HG02981 (cell line): ENCODE measurements at regions not wholly inside any gene's neighbourhood (a gene's known extent, or its start where the extent isn't known, plus 50 kb on each side); places are given as distances from the start of the nearest gene placed in this dataset.

Source experiments
- ATAC-seq: cut with Tn5 transposase; IDR thresholded peaks from one replicate; pipeline ENCODE4 v1.9.1; 2021; ENCODE audit warnings: mild to moderate bottlenecking, moderate library complexity; ENCODE audit not compliant: unreplicated experiment

DNA sequence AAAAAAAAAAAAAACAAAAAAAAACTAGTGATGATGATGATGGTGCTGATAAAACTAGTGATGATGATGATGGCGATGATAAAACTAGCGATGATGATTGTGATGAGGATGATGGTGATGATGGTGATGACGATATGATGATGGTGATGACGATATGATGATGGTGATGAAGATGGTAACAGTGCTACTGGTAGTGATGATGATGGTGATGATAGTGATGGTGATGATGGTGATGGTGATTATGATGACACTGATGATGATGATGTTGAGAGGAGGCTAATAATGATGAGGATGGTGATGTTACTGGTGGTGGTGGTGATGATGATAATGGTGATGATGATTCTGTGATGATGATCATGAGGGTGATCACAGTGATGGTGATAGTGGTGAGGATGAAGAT, 345.5 kb upstream of the CDH4 start:
- no peak for ATAC-seq

DNA sequence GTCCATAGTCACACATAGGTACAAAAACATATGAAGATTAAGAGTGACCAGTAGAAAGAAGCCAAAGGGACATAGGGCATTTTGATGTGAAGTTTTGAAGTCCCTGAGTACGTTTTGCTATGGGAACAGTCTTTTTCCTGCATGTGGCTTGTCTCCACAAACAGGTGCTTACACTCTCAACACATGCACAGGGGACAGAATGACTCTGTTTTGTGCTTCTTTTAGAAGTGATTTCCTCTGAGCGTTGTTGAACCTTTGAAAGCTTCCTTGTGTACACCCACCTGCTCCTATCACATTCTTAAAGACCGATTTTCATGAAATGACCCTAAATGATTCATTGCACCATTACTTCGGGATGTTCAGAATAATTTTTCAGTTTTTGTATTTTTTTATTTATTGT, 338.8 kb upstream of the CDH4 start:
- no peak for ATAC-seq

DNA sequence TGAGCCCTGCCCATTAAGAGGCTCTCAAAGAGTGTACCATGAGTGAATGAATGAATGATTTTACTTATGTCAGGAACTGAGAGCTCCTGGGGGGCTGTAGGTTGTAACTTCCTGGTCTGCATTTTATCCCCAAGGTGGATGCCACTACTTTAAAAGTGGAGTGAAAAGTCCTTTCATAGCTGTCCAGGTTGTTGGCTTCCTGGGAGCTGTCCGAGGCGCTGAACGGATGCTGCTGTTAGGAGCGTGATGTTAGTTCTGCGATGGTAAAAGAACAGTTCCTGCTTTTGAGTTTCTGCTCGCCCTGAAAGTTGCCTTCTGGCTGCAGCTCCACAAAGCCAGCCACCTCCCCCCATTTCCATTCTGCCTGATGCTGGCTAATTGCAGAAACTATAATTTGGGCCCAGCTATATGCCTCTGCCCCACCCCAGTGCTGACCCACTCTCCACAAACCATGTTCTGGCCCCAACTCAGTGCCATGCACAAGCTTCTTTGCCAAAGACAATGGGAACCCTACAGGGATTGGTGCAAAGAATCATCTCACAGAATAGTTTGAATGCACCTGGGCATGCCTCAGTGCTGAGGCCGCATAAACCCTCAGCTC, 330.9 kb upstream of the CDH4 start:
- ATAC-seq = no peak

DNA sequence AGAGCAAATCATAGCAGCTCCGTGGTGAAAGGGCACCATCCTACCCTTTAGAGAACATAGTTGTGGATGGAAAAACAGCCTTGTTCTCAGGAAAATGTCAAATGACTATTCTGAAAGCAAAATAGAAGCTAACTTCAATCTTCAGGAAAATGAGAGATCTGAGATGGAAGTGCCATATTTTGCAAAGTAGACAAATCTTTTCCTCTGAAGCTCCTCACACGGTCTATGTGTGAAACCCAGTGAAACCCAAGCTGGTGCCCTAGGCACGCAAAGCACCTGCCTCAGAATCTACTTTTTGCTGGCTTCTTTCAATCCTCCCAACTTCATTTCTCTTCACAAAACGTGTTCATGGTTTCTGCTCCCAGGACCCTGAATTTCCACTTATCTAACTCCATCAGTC, 325.2 kb upstream of the CDH4 start:
- no peak for ATAC-seq

DNA sequence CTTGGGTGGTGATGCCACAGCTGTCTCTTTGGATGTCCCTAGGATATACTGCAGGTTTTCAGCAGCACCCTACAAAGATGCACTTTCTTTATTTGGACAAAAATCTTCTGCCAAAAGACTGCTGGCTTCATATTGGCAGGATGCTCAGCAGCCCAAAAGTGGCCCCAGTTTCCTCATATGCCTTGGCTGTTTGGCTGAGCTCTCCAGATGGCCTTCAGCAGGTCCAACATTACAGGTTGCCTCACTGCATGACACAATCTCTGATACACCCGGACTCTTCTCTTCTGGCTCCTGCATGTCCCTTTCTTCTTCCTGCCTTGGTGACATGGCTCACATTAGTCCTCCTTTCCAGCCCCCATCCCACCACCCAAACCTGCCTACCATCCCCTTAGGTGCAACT, 323.7 kb upstream of the CDH4 start:
- no peak for ATAC-seq

DNA sequence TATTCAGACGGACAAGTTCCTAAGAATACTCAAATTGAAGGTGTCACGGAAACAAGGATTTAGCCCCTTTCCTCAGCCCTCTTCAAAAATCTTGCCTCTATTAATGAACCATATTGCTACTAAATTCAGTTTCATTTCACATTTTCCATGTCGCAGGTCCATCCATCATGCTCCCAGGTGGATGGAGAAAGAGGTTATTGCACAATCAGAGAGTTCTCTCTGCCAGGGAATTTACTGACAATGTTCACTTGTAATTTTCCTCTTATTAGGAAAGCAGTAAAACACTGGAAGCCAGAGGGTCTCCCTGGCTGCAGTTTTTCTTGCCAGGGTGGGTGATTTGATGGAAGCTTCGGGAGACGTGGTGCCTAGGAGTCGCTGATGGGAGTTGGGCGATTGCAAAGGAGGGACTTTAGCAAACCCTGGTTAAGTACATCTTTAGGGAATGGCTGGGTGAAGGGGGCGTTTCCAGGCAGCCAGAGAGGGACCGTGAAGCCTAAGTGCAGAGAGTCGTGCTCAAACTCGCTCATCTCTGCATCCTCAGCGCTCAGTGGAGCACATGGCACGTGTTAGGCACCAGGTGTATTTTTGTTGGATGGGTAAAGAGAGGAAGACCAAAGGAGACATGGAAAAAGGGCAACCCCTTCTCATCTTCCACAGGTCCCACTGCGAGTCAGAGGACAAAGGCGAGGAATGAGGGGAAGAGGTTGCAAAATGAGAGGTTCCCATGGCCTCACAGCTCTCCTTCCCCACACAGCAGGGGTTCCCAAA, 321.9 kb upstream of the CDH4 start:
- no peak for ATAC-seq

DNA sequence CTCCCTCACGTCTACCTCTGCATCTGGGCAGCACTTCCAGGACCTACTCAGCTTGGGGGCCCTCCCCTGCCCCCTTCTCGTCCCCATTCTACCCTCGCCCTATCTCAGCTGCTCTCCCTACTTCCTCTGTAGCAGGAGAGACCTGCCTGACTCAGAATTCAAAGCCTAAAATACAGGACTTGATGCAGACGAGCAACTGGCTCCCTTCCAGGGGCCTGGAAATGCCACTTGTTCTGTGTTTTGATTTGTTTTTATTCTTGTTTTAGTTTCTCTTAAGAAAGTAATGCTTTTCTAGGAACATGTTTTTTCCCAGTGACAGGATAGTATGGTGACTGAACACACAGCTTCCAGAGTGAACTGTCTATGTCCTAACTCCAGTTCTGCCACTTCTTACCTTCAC, 320.4 kb upstream of the CDH4 start:
- ATAC-seq = no peak

DNA sequence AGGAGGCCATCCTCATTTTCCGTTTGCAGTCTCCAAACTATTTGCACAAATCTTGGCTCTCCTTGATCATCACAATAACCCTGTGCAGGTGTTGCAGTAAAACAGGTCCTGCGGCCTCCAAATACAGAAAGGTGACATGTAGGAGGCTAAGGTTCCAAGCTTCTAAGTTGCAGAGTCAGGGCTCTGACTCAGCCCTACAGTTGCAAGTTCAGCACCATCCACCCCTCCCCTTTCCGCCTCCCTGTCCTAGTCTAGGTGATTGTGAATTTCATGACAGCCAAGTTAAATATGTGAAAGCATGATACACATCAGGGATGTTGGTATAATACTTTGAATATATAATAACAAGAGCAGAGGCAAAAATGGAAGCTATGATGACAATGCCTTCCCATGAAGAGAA, 317.3 kb upstream of the CDH4 start:
- ATAC-seq = no peak

DNA sequence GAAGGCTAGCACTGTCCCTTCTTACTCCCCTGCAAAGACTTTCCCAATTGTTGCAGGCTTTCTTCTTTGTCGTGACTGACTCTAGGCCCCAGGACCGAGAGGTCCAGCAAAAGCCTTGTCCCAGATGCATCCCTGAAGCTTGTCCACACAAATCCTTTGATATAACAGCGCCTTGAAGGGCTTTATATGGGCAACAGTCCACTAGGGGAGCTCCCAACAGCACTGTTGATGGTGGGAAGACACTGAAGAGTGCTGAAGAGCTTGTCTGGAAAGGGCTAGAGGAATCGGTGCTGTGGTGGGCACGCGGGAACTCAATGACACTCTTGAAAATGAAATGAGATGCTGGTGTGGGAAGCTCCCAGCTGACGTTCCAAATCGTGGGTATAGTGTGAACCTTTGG, 316.1 kb upstream of the CDH4 start:
- ATAC-seq = no peak

DNA sequence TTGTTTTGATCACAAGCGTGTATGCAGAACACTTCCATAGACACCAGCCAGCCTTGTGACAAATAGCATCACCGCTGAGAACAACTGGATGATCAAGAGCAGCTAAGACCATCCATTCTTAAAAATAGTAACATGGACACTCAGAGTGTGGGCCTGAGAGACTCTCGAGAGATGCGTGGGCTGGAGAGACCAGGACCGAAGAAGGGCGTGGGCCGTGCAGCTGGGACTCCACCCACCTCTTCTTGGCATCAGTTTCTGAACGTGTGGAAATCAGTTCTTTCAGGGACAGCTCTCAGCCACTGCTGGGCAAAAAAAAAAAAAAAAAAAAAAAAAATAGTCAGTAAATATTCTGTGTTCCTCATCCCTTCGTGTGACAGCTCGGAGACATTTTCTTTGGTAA, 314.5 kb upstream of the CDH4 start:
- ATAC-seq = no peak

DNA sequence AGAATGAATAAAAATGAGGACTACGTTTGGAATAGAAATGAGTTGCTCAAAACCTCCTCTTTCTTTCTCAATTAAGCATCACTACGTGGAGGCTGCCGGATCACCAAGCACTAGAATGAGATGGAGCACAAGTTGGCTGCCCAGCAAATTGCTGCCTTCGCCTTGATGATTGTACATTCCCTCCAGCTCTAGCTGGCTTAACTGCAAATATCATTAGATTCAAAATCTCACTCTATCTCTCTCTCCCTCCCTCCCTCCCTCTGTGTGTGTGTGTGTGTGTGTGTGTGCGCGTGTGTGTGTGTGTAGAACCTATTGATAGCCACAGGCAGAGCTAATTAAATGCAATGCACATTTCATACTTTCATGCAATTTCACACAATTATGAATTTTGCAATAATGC, 310.7 kb upstream of the CDH4 start:
- ATAC-seq = no peak

DNA sequence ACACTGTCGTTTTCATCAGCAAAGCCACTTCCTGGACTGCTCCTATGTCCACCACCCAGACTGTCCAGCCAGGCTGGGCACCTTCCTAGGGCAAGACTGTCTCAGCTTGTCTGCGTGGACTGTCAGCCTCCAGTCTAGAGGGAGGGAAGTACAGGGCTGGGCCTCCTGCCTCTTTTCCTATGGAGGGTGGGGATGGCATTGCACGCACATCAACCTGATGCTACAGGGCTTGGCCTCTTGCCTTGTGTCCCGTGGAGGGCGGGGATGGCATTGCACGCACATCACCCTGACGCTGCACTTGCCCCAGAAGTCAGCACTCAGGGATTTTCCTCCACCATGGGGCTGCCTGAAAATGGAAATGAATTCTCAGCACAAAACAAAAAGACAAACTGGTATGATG, 304.2 kb upstream of the CDH4 start:
- no peak for ATAC-seq

DNA sequence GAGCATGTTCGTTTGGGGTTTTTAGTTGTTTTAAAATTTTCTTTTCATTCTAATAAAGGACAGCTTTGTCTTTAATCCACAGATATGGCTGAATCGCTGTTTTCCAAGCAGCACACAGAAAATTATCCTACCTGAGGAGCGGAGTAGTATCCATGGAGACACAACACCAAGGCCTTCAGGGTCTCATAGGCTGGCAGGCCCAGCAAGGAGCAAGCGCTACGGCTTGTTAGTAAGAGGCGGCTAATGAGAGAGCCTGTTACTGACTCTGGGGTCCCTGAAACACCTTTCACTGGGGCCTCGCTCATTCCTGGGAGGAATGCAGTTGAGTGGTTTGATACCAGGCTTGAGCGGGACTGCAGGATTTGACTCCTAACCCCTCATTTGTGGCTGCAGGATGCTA, 303.8 kb upstream of the CDH4 start:
- no peak for ATAC-seq

DNA sequence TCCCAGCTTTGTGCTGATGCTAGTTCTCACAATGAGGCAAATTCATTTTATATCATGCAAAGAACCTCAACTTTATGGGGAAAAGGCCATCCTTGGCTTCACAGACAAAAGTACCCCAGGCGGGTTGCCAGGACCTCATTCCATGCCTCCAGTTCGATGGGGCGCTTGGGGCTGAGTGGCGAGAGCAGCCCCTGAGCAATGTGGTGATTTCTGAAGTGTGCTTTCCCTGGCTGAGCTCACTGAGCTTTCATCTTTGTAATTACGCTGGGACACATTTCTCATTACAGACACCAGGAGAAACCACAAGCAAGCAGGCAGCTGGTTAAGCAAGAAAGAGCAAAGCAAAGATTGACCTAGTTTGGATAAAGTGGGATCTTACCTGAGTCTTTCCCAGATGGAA, 301.5 kb upstream of the CDH4 start:
- no peak for ATAC-seq

DNA sequence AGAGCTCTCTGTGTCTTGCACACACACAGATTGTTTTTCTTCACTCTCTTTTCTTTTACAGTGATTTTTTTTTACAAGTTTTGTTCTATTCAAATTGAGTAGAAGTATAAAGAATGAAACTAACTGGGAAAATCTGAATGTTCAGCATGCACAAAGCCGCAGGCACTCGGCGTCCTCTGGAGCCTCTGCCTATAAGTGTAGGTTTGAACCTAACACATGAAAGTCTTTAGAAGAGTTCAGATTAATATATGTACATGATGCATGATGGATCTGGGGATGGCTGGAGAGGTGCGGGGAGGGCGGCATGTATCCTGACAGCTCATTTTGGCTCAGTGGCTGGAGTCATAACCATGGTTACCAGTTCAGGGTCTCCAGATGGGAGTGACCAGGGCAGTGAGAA, 301.1 kb upstream of the CDH4 start:
- no peak for ATAC-seq

DNA sequence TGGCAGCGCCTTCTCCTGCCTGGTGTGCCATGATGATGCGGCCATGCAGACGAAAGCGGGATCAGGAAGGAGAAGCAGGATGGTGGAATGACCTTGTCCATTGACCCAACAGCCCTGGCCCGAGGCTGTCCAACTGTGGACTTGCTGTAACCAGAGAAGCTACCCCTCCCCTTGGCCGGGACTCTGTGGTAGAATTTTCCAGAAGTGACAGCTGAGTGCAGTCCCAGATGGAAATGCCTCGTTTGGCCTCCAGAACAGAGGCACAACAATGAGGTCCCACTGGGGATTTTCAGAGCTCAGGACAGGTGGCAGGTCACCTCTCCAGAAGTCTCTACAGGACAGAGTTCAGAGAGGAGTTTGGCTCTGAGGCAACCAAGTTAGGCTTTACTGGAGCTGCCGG, 299.2 kb upstream of the CDH4 start:
- no peak for ATAC-seq

DNA sequence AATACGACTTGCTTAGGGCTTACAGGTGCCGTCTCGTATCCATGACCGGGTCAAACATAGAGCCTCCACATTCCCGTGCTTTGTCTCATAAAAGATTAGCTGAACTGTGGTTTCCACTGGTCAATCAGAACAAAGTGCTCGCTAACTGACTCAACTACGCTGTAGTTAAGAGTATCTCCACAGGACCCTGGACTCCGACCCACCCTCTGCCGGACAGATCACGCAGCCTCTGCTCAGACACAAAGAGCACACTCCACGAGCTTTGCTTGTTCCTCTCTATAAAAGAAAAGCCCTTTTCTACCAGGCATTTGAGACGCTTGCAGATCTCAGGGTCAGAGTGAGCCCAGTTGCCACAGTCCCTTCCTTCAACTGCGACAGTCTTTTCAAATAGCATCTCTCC, 298.7 kb upstream of the CDH4 start:
- no peak for ATAC-seq

DNA sequence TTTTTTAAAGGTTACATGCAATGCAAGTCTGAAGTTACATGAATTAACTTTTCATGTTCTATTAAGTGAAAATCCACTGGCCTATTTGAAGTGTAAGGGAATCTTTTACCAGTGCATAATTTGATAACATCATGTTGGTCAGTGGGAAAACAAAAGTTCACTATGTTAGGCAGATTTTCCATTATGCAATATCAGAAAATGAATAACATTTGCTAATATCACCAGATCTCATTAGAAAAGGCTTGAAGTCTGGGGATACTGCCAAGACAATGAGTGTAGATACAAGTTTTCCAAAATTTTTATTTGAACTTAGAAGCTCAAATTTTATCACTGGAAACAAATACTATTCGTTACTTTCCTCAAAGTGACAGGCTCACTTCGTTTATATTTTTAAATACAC, 296.4 kb upstream of the CDH4 start:
- no peak for ATAC-seq

DNA sequence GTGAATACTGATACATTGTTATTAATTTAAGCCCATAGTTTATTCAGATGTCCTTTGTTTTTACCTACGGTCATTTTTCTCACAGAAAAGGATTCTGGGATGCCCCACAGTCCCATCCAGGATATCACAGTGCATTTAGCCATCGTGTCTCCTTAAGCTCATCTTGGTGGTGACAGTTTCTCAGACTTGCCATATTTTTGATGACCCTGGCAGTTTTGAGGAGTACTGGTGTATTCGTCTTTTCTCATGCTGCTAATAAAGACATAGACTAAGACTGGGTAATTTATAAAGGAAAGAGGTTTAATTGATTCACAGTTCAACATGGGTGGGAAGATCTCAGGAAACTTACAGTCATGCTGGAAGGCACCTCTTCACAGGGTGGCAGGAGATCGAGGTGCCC, 295.9 kb upstream of the CDH4 start:
- no peak for ATAC-seq

DNA sequence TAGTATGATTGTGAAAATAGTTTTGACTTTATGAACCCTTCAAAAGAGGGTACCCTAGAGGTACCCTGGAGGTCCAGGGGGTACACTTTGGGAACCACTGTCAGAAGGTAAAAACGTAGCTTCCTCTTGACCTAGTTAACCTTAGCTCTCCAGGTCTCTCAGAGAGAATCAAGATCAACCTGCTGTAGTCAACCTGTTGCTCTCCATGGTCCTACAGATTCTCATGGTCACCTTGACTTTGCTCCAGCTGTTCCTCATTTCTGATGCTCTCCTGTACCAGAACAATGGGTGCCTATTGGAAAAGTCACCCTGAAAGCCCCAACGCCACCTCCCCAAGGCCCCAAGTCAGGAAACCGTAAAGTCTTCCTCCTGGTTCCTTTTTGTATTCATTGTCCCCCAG, 294.4 kb upstream of the CDH4 start:
- no peak for ATAC-seq

DNA sequence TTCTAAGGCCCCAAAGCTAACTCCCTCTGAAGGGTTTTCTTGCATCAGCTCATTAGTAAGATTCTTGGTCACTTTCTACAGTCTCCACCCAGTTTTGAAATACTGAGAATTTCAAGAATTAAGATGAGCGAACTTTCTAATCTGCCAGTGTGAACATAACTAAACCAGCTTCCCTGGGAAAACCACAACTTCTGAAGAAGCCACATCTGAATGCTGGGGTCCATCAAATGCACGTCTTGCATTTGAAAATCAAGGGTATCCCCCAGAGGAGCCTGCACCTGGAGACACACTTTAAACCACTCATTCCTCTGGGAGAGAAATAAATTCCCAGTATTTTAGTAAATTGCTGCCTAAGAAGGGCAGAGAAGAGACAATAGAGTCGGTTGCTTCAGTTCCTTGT, 292.1 kb upstream of the CDH4 start:
- no peak for ATAC-seq

DNA sequence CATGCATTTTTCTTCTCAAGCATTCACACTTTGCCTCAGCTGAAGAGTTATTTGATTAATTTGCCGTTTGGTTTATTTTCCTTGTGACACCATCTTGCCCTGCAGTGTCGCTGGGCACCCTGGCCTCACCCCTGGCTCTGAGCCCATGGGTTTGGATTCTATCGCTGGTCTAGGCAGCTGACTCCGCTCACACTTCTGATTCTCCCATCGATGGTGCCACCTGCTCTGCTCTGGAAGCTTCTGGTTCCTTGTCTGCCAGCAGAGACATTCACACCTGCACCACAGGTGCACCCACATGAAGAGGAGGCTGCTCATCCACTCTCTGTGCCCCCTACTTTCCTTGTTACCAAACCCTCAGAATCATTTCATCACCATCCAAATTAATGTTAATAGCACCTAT, 291.6 kb upstream of the CDH4 start:
- ATAC-seq = no peak

DNA sequence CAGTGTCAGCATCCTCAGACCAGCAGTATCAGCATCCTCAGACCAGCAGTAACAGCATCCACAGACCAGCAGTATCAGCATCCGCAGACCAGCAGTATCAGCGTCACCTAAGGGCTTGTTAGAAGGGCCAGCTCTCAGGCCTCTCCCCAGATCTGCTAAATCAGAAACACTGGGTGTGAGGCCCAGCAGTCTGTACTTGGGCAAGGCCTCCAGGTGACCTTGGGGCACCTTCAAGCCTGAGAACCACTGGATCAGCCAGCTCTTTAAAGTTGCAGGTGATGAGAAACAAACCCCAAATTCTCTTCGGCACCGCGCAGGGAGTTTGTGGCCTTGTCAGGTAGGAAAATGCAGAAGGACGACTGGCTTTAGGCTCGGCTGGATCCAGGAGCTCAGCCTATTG, 290.5 kb upstream of the CDH4 start:
- ATAC-seq = no peak
